GM18499 (cell line): ENCODE measurements at regions not wholly inside any gene's neighbourhood (a gene's known extent, or its start where the extent isn't known, plus 50 kb on each side); places are given as distances from the start of the nearest gene placed in this dataset.
"Not testable (repeated sequence)": the region's sequence is repeated elsewhere in the genome, so short reads cannot be mapped to it uniquely, and the experiment has no call there.

Experiments
- ATAC-seq: cut with Tn5 transposase; IDR thresholded peaks from one replicate; pipeline ENCODE4 v1.9.1; 2021; ENCODE audit warnings: moderate number of reproducible peaks; ENCODE audit not compliant: insufficient read depth, unreplicated experiment

- no peak for ATAC-seq
These were observed 289.8 kb downstream of the HS3ST3B1 start for GRCh38 chr17:14590459-14591250.

DNA sequence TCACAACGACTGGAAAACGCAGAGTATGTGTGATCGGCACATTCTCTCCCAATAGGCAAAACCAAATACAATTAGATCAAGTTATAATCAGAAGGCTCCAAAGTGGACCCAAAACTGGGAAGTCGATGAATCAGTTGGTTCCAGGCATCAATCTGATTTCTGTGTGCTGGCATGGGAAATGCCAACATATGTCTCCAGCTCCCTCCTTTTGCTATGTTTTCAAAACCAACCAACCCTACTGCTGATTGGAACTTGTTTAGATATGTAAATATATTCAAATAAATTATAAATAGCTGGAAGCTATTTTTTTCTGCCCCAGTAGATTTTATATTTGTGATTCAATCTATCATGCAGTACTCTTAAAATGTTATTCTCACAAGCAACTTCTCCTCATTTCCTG, 284.2 kb downstream of the HS3ST3B1 start:
- ATAC-seq, result no peak

DNA sequence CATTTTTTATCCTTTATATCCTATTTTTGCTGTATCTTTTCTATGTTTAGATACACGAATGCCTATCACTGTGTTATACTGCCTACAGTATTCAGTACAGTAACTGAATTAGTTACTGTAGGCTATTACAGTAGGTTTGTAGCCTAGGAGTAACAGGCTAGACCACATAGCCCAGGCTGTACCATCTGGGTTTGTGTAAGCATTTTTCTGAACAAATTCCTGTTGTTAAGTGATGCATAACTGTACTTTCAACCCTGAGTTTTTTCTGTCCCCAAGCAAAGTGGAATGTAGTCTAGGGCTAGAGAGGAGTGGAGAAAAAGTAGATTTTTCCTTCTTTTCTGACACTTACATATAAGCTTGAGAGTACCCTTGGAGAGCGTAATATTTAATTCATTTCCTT, 282.1 kb downstream of the HS3ST3B1 start:
- ATAC-seq, result no peak

- ATAC-seq, result no peak
These were observed 280.4 kb downstream of the HS3ST3B1 start for GRCh38 chr17:14581186-14581830.

GRCh38 chr17:14580499-14580898, 279.6 kb downstream of the HS3ST3B1 start:
- ATAC-seq, result no peak

- ATAC-seq, result no peak
These were observed 278.8 kb downstream of the HS3ST3B1 start for GRCh38 chr17:14579716-14580115.

- ATAC-seq, result no peak
These were observed 274.6 kb downstream of the HS3ST3B1 start for GRCh38 chr17:14575471-14575953.

DNA sequence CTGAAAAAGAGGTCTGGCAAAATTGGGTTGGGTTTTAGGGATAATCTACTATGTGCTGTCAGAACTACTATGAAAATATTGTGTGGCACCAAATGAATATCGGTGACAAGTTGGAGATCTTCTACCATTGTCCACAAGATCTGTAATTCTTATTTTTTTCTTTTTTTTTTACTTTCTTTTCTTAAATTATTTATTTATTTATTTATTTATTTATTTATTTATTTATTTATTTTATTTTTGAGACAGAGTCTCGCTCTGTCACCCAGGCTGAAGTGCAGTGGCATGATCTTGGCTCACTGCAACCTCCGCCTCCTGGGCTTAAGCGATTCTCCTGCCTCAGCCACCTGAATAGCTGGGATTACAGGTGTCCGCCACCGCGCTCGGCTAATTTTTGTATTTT, 259.4 kb downstream of the HS3ST3B1 start:
- not testable (repeated sequence) for ATAC-seq

DNA sequence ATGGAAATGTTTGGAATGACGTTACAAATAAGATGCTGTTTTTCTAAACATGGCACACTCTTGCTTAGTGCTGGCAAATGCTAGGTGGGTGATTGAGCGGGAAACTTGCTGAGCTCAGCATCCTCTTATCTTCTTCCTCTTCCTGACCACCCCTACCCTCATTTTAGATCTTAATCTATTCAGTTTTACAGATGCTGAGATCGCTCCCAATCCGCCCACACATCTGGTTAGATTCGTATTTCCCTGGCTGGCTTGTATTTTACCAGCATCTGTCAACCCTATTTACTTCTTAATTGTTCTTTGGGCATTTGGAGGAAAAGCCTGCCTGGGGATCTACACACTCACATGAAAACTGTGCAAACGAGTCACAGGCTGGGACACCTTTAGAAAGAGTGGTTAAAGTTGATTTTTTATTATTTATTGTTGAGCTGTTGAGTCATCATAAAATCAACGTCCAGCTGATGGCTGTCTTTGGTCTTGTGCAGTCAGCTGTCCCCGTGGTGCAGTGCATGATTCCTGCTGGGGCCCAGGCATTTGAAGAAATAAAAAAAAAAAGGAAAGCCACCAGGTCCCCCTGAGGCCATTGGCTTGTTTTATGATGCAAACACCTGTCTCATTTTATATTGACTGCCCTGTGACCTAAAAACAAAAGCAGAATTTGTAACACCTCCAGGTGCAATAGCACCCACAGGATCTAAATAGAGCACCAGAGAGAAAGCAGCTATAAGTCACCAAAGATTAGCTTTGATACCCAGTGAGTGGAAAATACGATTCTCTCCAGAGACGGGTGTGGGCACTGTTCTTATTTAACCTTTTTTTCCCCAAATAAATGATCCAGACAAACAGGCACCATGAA, 258.6 kb downstream of the HS3ST3B1 start:
- no peak for ATAC-seq

DNA sequence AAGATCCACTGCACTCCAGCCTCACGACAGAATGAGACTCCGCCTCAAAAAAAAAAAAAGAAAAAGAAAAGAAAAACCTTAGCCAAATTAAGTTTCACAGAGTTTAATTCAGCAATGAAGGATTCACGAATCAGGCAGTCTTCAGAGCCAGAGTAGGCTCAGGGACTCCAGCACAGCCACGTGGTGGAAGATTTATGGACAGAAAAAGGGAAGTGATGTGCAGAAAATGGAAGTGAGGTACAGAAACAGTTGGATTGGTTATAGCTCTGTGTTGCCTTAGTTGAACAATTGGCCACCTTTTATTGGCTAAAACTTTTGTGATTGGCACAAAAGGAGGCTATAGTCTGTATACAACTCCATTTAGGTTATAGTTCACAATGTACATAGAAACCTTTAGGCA, 256.6 kb downstream of the HS3ST3B1 start:
- no peak for ATAC-seq

DNA sequence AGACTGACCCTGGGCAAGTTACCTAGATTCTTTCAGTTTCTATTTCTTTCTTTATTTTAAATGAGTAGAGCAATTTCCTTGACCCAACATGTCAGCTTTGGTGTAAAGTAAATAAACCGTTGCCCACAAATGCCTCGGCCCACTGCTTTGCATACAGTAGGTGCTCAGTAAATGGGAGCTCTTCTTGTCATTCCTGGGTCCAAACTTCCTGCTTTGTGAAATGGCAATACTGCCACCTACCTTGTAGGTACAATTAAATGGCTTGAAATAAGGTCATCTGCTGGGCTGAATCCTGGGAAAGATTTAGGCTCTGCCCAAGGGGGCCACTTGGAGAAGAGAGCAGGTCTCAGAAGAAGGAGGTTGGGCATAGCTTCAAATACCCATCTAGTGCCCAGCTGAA, 253.0 kb downstream of the HS3ST3B1 start:
- ATAC-seq, result no peak

- no peak for ATAC-seq
These were observed 251.4 kb downstream of the HS3ST3B1 start for GRCh38 chr17:14552306-14552705.

GRCh38 chr17:14547556-14547955, 246.7 kb downstream of the HS3ST3B1 start:
- ATAC-seq, result no peak

GRCh38 chr17:14547016-14547415, 246.1 kb downstream of the HS3ST3B1 start:
- ATAC-seq, result no peak

GRCh38 chr17:14545156-14545906, 244.4 kb downstream of the HS3ST3B1 start:
- no peak for ATAC-seq

DNA sequence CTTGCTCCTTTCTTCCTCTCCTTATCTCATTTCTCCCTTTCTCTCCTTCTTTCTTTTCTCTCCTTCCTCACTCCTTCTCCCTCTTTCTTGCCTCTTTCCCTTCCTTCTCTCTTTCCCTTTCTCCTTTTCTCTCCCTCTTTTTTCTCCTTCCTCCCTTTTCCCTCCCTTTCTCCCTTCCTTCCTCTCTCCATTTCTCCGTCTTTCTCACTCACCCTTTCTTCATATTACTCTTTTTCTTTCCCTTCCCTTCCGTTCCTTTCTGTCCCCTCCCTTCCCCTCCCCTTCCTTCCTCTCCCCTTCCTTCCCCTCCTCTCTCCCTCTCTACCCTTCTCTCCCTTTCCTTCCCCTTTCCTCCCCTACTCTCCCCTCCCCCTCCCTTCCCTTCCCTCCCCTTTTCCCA, 240.8 kb downstream of the HS3ST3B1 start:
- no peak for ATAC-seq

DNA sequence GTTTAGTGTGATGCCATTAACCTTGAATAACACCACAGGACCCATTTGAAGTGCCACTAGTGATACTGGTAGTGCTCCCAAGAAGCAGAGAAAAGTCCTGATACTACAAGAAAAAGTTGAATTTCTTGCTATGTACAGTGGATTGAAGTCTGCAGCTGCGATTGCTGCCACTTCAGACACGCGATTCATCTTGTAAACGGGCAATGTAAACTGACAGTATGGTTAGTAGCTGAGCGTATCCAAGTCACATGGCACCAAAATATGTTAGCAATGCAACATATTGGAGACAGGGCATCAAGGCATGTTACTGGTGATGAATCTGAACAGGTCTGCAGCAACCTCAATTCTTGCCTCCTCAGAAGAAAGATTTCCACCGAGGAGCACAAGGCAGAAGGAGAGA, 238.9 kb downstream of the HS3ST3B1 start:
- no peak for ATAC-seq

GRCh38 chr17:14532242-14532641, 231.4 kb downstream of the HS3ST3B1 start:
- not testable (repeated sequence) for ATAC-seq

DNA sequence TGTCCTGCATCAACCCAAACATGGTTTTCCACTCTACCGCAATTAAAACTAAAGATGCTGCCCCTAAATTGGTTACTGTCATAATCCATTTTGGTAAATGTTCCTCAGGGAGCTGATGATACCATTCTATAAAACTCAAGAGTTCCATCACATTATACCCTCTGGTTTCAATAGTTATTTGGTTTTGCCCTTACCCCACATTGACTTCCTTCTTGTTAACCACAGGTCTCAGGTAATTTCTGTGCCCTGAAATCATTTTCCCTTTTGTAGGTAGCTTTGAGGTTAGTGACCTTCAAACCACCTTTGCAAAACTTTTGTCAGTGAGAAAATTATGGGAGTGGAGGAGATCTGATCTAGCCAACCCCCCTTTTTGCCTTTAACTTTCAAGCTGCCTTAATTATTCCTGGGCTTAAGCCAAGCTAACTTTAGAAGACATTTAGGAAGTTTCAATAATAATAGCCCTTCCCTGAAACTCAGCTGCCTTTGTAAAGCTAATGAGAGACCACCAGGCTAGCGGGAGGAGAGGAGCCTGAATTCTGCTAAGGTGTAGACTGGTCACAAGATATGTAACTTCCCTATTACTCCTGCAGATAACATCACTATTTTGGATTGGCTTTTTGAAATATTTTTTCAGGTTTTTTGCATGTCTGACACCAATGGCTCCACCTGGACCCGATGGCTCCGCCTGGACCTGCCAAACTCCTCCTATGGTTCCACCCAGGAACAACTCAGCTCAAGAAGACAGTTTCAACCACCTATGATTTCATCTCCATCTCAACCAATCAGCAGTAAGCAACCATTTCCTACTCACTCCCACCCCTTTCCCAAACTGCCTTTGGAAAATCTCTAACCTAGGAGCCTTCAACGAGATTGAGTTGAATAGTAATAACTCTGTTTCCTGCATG, 224.9 kb downstream of the HS3ST3B1 start:
- ATAC-seq, result no peak
